AG04449 (cell line): ENCODE measurements at regions not wholly inside any gene's neighbourhood (a gene's known extent, or its start where the extent isn't known, plus 50 kb on each side); places are given as distances from the start of the nearest gene placed in this dataset.

ENCODE experiments used
- CTCF ChIA-PET: fragments of 350-600 bp; formaldehyde crosslinking; extraction: SDS; loops from one replicate; lab custom pipeline; 2021; ENCODE audit warnings: antibody characterized with exemption; lab: Yijun Ruan, JAX
- POLR2A ChIA-PET: fragments of 400-600, 350-600 bp; formaldehyde crosslinking; extraction: SDS; loops from one replicate; lab custom pipeline; 2020; ENCODE audit warnings: antibody characterized with exemption, inconsistent platforms; lab: Yijun Ruan, JAX
- DNase-seq: peaks from one replicate; pipeline ENCODE4 v3.0.0-alpha.2; 2010; ENCODE audit warnings: low read depth, low spot score
- H3K4me3 ChIP-seq: 2 replicates; pipeline ENCODE4 v1.5.1; 2011; ENCODE audit warnings: low read depth, mild to moderate bottlenecking, control low read depth, low read length
- CTCF ChIP-seq: IDR thresholded peaks from one replicate; pipeline ENCODE4 v1.5.1; 2011; ENCODE audit warnings: mild to moderate bottlenecking, moderate library complexity, low read length, control low read depth, inconsistent platforms; ENCODE audit not compliant: insufficient read depth; ENCODE audit errors: missing control alignments

DNA sequence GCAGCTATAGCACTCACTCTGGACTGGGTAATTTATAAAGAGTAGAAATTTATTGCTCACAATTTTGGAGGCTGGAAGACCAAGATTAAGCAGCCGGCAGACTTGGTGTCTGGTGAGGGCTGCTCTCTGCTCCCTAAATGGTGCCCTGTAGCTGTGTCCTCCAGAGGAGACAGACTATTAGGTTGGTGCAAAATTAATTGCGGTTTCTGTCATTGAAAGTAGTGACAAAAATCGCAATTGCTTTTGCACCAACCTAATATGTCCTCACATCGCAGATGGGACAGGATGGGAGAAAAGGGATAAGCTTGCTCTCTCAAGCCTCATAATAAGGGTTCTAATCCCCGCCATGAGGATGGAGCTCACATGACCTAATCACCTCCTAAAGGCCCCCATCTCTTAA lies 258.1 kb upstream of the VCX3A start:
- ChIA-PET POLR2A (no interaction called here), CTCF (interaction anchor here (0.6 kb wide), 1 partner anchor 21 kb away, joined by 3 read pairs; no protein-coding TSS in a partner anchor)
- H3K4me3 ChIP-seq = no peak overlapping the region
- no peak for DNase-seq
- TF ChIP-seq CTCF = no peak

DNA sequence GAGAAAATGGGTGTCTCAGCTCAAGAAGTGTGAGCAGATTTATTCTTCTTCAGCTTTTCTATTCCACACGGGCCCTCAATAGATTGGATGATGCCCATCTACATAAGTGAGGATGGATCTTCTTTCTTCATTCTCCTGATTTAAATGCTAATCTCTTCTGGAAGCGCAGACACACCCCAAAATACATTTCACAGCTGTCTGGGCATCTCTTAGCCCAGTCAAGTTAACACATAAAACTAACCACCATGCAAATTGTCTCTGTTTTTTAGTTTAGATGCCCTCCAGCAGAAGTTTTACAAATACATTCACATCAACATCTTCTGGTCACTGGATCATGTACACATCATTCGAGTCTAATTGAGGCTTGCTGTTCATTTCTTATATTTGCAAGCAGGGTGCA lies 249.0 kb upstream of the VCX3A start:
- DNase-seq = no peak
- no peak for TF ChIP-seq CTCF
- H3K4me3 ChIP-seq = no peak overlapping the region
- POLR2A ChIA-PET = no interaction called here
- CTCF ChIA-PET = no interaction called here

- no peak for DNase-seq
- ChIA-PET CTCF (no interaction called here), POLR2A (no interaction called here)
- no peak for TF ChIP-seq CTCF
- no peak overlapping the region for H3K4me3 ChIP-seq
Measured at GRCh38 chrX:6782831-6783230, 247.9 kb upstream of the VCX3A start.

GRCh38 chrX:6778544-6779503 lies 243.9 kb upstream of the VCX3A start:
- TF ChIP-seq CTCF = no peak
- ChIA-PET POLR2A (no interaction called here), CTCF (no interaction called here)
- H3K4me3 ChIP-seq = no peak overlapping the region
- no peak for DNase-seq

GRCh38 chrX:6777238-6778002 lies 242.5 kb upstream of the VCX3A start:
- CTCF ChIA-PET = interaction anchor here (0.6 kb wide), 1 partner anchor 127 kb away, joined by 3 read pairs; no protein-coding TSS in a partner anchor
- no peak overlapping the region for H3K4me3 ChIP-seq
- no peak for DNase-seq
- POLR2A ChIA-PET = no interaction called here
- no peak for TF ChIP-seq CTCF

- ChIA-PET CTCF (no interaction called here), POLR2A (no interaction called here)
- DNase-seq = no peak
- TF ChIP-seq CTCF = no peak
- H3K4me3 ChIP-seq = no peak overlapping the region
Measured at GRCh38 chrX:6770936-6771335, 236.0 kb upstream of the VCX3A start.
